ENCODE measurements at regions not wholly inside any gene's neighbourhood (a gene's known extent, or its start where the extent isn't known, plus 50 kb on each side); places are given as distances from the start of the nearest gene placed in this dataset.

GRCh38 chr2:42906111-42906556 lies 113.8 kb upstream of the HAAO start:
- no peak for DNase-seq (ENCODE audit: low spot score)
- no peak for TF ChIP-seq CTCF (IDR thresholded peaks at IDR 0.05; ENCODE audit: extremely low read depth, insufficient read depth, missing control alignments)
- in situ Hi-C loops (cut with MboI; ENCODE audit: low pct_unique_long_range_greater_than_20kb, low sequenced_read_pairs, unreplicated experiment) = no loop called here

- no peak for TF ChIP-seq CTCF (IDR thresholded peaks at IDR 0.05; ENCODE audit: extremely low read depth, insufficient read depth, missing control alignments)
- no peak for DNase-seq (ENCODE audit: low spot score)
- in situ Hi-C loops (cut with MboI; ENCODE audit: low pct_unique_long_range_greater_than_20kb, low sequenced_read_pairs, unreplicated experiment) = no loop called here
Measured at GRCh38 chr2:42905341-42906110, 113.1 kb upstream of the HAAO start.

GRCh38 chr2:42904576-42904876 lies 112.1 kb upstream of the HAAO start:
- no peak for DNase-seq (ENCODE audit: low spot score)
- TF ChIP-seq CTCF (IDR thresholded peaks at IDR 0.05; ENCODE audit: extremely low read depth, insufficient read depth, missing control alignments) = no peak
- in situ Hi-C loops (cut with MboI; ENCODE audit: low pct_unique_long_range_greater_than_20kb, low sequenced_read_pairs, unreplicated experiment) = no loop called here

GRCh38 chr2:42903821-42904575 lies 111.6 kb upstream of the HAAO start:
- DNase-seq (ENCODE audit: low spot score) = no peak
- no peak for TF ChIP-seq CTCF (IDR thresholded peaks at IDR 0.05; ENCODE audit: extremely low read depth, insufficient read depth, missing control alignments)
- in situ Hi-C loops (cut with MboI; ENCODE audit: low pct_unique_long_range_greater_than_20kb, low sequenced_read_pairs, unreplicated experiment) = no loop called here

GRCh38 chr2:42902939-42903709 lies 110.7 kb upstream of the HAAO start:
- no peak for TF ChIP-seq CTCF (IDR thresholded peaks at IDR 0.05; ENCODE audit: extremely low read depth, insufficient read depth, missing control alignments)
- in situ Hi-C loops (cut with MboI; ENCODE audit: low pct_unique_long_range_greater_than_20kb, low sequenced_read_pairs, unreplicated experiment) = no loop called here
- no peak for DNase-seq (ENCODE audit: low spot score)

- TF ChIP-seq CTCF (IDR thresholded peaks at IDR 0.05; ENCODE audit: extremely low read depth, insufficient read depth, missing control alignments) = no peak
- in situ Hi-C loops (cut with MboI; ENCODE audit: low pct_unique_long_range_greater_than_20kb, low sequenced_read_pairs, unreplicated experiment) = no loop called here
- DNase-seq (ENCODE audit: low spot score) = no peak
Measured at GRCh38 chr2:42901076-42901640, 108.8 kb upstream of the HAAO start.
